Neural cell (in vitro differentiated cells): ENCODE measurements at regions not wholly inside any gene's neighbourhood (a gene's known extent, or its start where the extent isn't known, plus 50 kb on each side); places are given as distances from the start of the nearest gene placed in this dataset.

ENCODE experiments used
- H2AFZ ChIP-seq: fragments of 200-600, 300-800 bp; sonication (generic), shearing (Covaris generic); 2 replicates; pipeline ENCODE4 v1.6.0; 2014; ENCODE audit warnings: low read depth, mild to moderate bottlenecking, antibody characterized with exemption, low read length, moderate library complexity
- H3F3A ChIP-seq: fragments of 200-600 bp; shearing (Covaris generic); 2 replicates; pipeline ENCODE4 v1.6.1; 2016; ENCODE audit warnings: mild to moderate bottlenecking, moderate library complexity, mixed read lengths, antibody characterized with exemption, low read length; ENCODE audit not compliant: insufficient read depth, poor library complexity, severe bottlenecking
- H3K27ac ChIP-seq: fragments of 200-600, 300-800 bp; sonication (generic), shearing (Covaris generic); 2 replicates; pipeline ENCODE4 v1.5.1; 2014; ENCODE audit warnings: mild to moderate bottlenecking, low read length, moderate library complexity
- H3K27me3 ChIP-seq: fragments of 300-800, 200-600 bp; sonication (generic), shearing (Covaris generic); 2 replicates; pipeline ENCODE4 v1.6.0; 2014; ENCODE audit warnings: mild to moderate bottlenecking, low read depth, low read length, moderate library complexity; ENCODE audit not compliant: insufficient read depth
- H3K36me3 ChIP-seq: fragments of 300-800, 200-600 bp; sonication (generic), shearing (Covaris generic); 2 replicates; pipeline ENCODE4 v1.5.1; 2014; ENCODE audit warnings: mild to moderate bottlenecking, antibody characterized with exemption, low read length, moderate library complexity; ENCODE audit not compliant: insufficient read depth
- H3K4me2 ChIP-seq: fragments of 300-800, 200-600 bp; sonication (generic), shearing (Covaris generic); 2 replicates; pipeline ENCODE4 v1.6.0; 2014; ENCODE audit warnings: mild to moderate bottlenecking, low read length
- H3K4me3 ChIP-seq: fragments of 300-800, 200-600 bp; sonication (generic), shearing (Covaris generic); 2 replicates; pipeline ENCODE4 v1.5.1; 2014; ENCODE audit warnings: mild to moderate bottlenecking, low read length, moderate library complexity
- H3K79me2 ChIP-seq: fragments of 200-600 bp; shearing (Covaris generic); replicated peaks from 2 replicates; pipeline ENCODE4 v1.6.0; 2014; ENCODE audit warnings: mild to moderate bottlenecking, low read length, moderate library complexity; ENCODE audit not compliant: insufficient read depth
- H3K9ac ChIP-seq: fragments of 300-800, 200-600 bp; sonication (generic), shearing (Covaris generic); 2 replicates; pipeline ENCODE4 v1.6.1; 2016; ENCODE audit warnings: mild to moderate bottlenecking, low read length, mixed read lengths
- H3K9me2 ChIP-seq: fragments of 200-600 bp; shearing (Covaris generic); 2 replicates; pipeline ENCODE4 v1.6.1; 2016; ENCODE audit warnings: mild to moderate bottlenecking, low read length, mixed read lengths; ENCODE audit not compliant: insufficient read depth
- H3K9me3 ChIP-seq: fragments of 200-600, 300-800 bp; sonication (generic), shearing (Covaris generic); 2 replicates; pipeline ENCODE4 v1.6.1; 2016; ENCODE audit warnings: mild to moderate bottlenecking, mixed run types, low read length, moderate library complexity, mixed read lengths
- H4K20me1 ChIP-seq: fragments of 200-600 bp; shearing (Covaris generic); 2 replicates; pipeline ENCODE4 v1.6.1; 2016; ENCODE audit warnings: mild to moderate bottlenecking, mixed run types; ENCODE audit not compliant: insufficient read depth
- CTCF ChIP-seq: fragments of 450-650 bp; IDR thresholded peaks from 2 replicates; pipeline ENCODE4 v1.5.1; 2014; ENCODE audit warnings: antibody characterized with exemption, mild to moderate bottlenecking, moderate library complexity; ENCODE audit not compliant: poor library complexity, severe bottlenecking
- EP300 ChIP-seq: fragments of 450-650 bp; conservative IDR thresholded peaks from 2 replicates; pipeline ENCODE4 v1.6.1; 2014; ENCODE audit warnings: antibody characterized with exemption, mild to moderate bottlenecking, moderate library complexity; ENCODE audit not compliant: poor library complexity, severe bottlenecking
- EZH2 ChIP-seq: fragments of 200-600, 300-800 bp; shearing (Covaris generic), sonication (generic); IDR thresholded peaks from 2 replicates; pipeline ENCODE4 v1.6.1; 2014; ENCODE audit warnings: antibody characterized with exemption, low read length, borderline replicate concordance, mild to moderate bottlenecking; ENCODE audit not compliant: insufficient read depth, poor library complexity, severe bottlenecking
- MXI1 ChIP-seq: fragments of 450-650 bp; conservative IDR thresholded peaks from 2 replicates; pipeline ENCODE4 v1.6.1; 2014; ENCODE audit warnings: antibody characterized with exemption, mild to moderate bottlenecking; ENCODE audit not compliant: poor library complexity, severe bottlenecking
- POLR2AphosphoS5 ChIP-seq: IDR thresholded peaks from 2 replicates; pipeline ENCODE4 v1.6.1; 2012
- RAD21 ChIP-seq: fragments of 450-650 bp; conservative IDR thresholded peaks from 2 replicates; pipeline ENCODE4 v1.6.1; 2014; ENCODE audit warnings: antibody characterized with exemption, mild to moderate bottlenecking, moderate library complexity
- REST ChIP-seq: IDR thresholded peaks from 2 replicates; pipeline ENCODE4 v1.6.1; 2012; ENCODE audit warnings: borderline replicate concordance
- SMC3 ChIP-seq: fragments of 450-650 bp; conservative IDR thresholded peaks from 2 replicates; pipeline ENCODE4 v1.6.1; 2014; ENCODE audit warnings: antibody characterized with exemption, mild to moderate bottlenecking, moderate library complexity; ENCODE audit not compliant: poor library complexity
- TAF1 ChIP-seq: IDR thresholded peaks from 2 replicates; pipeline ENCODE4 v1.6.1; 2012; ENCODE audit warnings: low read depth

- no peak overlapping the region for H2AFZ ChIP-seq
- no peak overlapping the region for H3K4me3 ChIP-seq
- H3K4me2 ChIP-seq, result no peak overlapping the region
- H3K79me2 ChIP-seq, result no peaks in the 10 kb centered on the region
- H3K27ac ChIP-seq, result no peak overlapping the region
- H3K9ac ChIP-seq, result no peak overlapping the region
- no peaks in the 10 kb centered on the region for H4K20me1 ChIP-seq
- peaks cover 5% of the 10 kb centered on the region for H3K27me3 ChIP-seq
- no peaks in the 10 kb centered on the region for H3K9me3 ChIP-seq
- no peaks in the 10 kb centered on the region for H3K9me2 ChIP-seq
- TF ChIP-seq TAF1, result no peak
- no peak for TF ChIP-seq MXI1
- no peaks in the 10 kb centered on the region for H3F3A ChIP-seq
- H3K36me3 ChIP-seq, result no peaks in the 10 kb centered on the region
These were observed 806.6 kb upstream of the KIF2B start for GRCh38 chr17:53016085-53016484.

GRCh38 chr17:53012364-53012763 is 810.4 kb upstream of the KIF2B start:
- Histone ChIP-seq H3K9ac (no peak overlapping the region), H3K9me3 (no peaks in the 10 kb centered on the region), H3K4me3 (no peak overlapping the region), H3K27me3 (peaks cover 5% of the 10 kb centered on the region), H3F3A (no peaks in the 10 kb centered on the region), H3K4me2 (no peak overlapping the region), H3K9me2 (no peaks in the 10 kb centered on the region), H3K36me3 (no peaks in the 10 kb centered on the region), H2AFZ (no peak overlapping the region), H3K27ac (no peak overlapping the region), H4K20me1 (no peaks in the 10 kb centered on the region), H3K79me2 (no peaks in the 10 kb centered on the region)
- TF ChIP-seq REST (no peak), MXI1 (no peak), SMC3 (no peak), CTCF (no peak), POLR2AphosphoS5 (no peak), RAD21 (no peak), TAF1 (no peak), EP300 (no peak), EZH2 (no peak)

GRCh38 chr17:53006006-53006405 is 816.7 kb upstream of the KIF2B start:
- no peak overlapping the region for H3K27ac ChIP-seq
- no peak overlapping the region for H2AFZ ChIP-seq
- no peaks in the 10 kb centered on the region for H4K20me1 ChIP-seq
- no peaks in the 10 kb centered on the region for H3K9me2 ChIP-seq
- no peak overlapping the region for H3K9ac ChIP-seq
- H3F3A ChIP-seq, result no peaks in the 10 kb centered on the region
- no peaks in the 10 kb centered on the region for H3K36me3 ChIP-seq
- no peaks in the 10 kb centered on the region for H3K27me3 ChIP-seq
- H3K4me3 ChIP-seq, result no peak overlapping the region
- H3K9me3 ChIP-seq, result no peaks in the 10 kb centered on the region
- TF ChIP-seq REST, result no peak
- TF ChIP-seq MXI1, result no peak
- TF ChIP-seq EP300, result no peak
- TF ChIP-seq CTCF, result no peak
- TF ChIP-seq POLR2AphosphoS5, result no peak
- no peak for TF ChIP-seq SMC3
- TF ChIP-seq EZH2, result no peak
- no peak for TF ChIP-seq TAF1
- no peak for TF ChIP-seq RAD21
- no peaks in the 10 kb centered on the region for H3K79me2 ChIP-seq
- H3K4me2 ChIP-seq, result no peak overlapping the region
